ENCODE measurements at regions not wholly inside any gene's neighbourhood (a gene's known extent, or its start where the extent isn't known, plus 50 kb on each side); places are given as distances from the start of the nearest gene placed in this dataset.

GRCh38 chr5:27908341-27908740 is 870.0 kb upstream of the CDH9 start:
- TF ChIP-seq CTCF (IDR thresholded peaks at IDR 0.05) (no peak), EP300 (IDR thresholded peaks at IDR 0.05) (no peak), POLR2A (IDR thresholded peaks at IDR 0.05) (no peak)

DNA sequence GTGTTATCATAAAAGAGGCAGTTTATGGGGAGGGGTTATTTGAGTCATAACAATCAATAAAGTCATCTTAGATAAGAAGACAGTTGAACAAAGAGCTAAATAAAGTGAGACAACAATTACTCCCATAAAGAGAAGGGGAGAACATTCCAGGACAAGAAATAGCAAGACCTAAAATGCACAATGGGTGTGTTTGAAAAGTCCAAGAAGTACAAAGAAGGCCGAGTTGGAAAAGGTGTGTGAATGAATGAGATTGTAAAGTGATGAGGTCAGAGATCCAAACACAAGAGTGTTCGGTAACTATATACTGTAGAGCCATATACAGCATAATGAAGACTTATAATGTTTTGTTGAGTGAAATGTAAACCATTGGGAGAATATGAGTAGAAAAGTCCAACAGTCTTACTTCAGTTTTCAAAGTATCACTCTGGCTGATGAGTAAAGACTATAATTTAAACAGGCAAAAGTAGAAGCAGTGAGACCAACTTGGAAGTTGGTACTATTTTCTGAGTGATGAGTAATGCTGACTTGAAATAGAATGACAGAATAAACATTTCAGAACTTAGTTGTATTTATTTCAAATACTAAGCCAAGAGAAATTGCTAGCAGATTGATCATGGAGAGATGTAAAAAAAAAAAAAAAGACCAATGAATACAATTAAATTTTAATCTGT is 868.7 kb upstream of the CDH9 start:
- no peaks in the 10 kb centered on the region for H3K36me3 ChIP-seq
- WGBS, 3 donors = 80 to 89% (median 82%) methylated on average over 2 of the region's 2 CpGs
- no peak overlapping the region for H3K27ac ChIP-seq
- no peaks in the 10 kb centered on the region for H3K27me3 ChIP-seq
- no peaks in the 10 kb centered on the region for H3K4me1 ChIP-seq (ENCODE audit: insufficient read depth)
- DNase-seq = no peak
- intact Hi-C loops (cut with DNase I) = no loop called here
- no peak for TF ChIP-seq EP300 (IDR thresholded peaks at IDR 0.05)
- TF ChIP-seq POLR2A (IDR thresholded peaks at IDR 0.05) = no peak
- no peak for TF ChIP-seq CTCF (IDR thresholded peaks at IDR 0.05)
- no peak overlapping the region for H3K4me3 ChIP-seq
- no peaks in the 10 kb centered on the region for H3K9me3 ChIP-seq

More at GRCh38 chr5:27908341-27908740, 870.0 kb upstream of the CDH9 start:
- no peaks in the 10 kb centered on the region for H3K4me1 ChIP-seq (ENCODE audit: insufficient read depth)
- intact Hi-C loops (cut with DNase I) = no loop called here
- no peaks in the 10 kb centered on the region for H3K27me3 ChIP-seq
- H3K9me3 ChIP-seq = no peaks in the 10 kb centered on the region
- WGBS, 3 donors = 72 to 82% (median 74%) methylated on average over 5 of the region's 5 CpGs
- no peak overlapping the region for H3K4me3 ChIP-seq
- DNase-seq = no peak
- no peaks in the 10 kb centered on the region for H3K36me3 ChIP-seq
- no peak overlapping the region for H3K27ac ChIP-seq

DNA sequence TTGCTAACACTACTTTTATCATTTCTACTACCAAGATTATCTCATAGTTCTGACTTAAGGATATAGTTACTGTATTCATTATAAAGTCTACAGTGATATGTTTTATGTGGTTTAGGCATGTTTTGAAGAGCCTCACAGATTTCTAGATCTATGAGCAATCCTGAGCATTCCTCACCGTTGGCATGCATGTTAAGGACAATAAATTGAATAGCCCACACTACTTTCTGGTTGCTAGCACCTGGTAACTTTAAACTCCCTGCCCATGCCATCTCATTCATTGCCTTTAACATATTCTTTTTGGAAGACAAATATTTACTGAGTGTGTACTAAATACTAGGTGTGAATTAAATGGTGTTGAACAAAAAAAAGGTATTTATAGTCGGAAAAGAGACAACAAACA is 868.1 kb upstream of the CDH9 start:
- no peak for DNase-seq
- Histone ChIP-seq H3K27ac (no peak overlapping the region), H3K9me3 (no peaks in the 10 kb centered on the region), H3K27me3 (no peaks in the 10 kb centered on the region), H3K4me1 (ENCODE audit: insufficient read depth) (no peaks in the 10 kb centered on the region), H3K4me3 (no peak overlapping the region), H3K36me3 (no peaks in the 10 kb centered on the region)
- WGBS, 3 donors = 53 to 71% (median 55%) methylated on average over 2 of the region's 2 CpGs
- intact Hi-C loops (cut with DNase I) = no loop called here
- TF ChIP-seq CTCF (IDR thresholded peaks at IDR 0.05) (no peak), POLR2A (IDR thresholded peaks at IDR 0.05) (no peak), EP300 (IDR thresholded peaks at IDR 0.05) (no peak)

DNA sequence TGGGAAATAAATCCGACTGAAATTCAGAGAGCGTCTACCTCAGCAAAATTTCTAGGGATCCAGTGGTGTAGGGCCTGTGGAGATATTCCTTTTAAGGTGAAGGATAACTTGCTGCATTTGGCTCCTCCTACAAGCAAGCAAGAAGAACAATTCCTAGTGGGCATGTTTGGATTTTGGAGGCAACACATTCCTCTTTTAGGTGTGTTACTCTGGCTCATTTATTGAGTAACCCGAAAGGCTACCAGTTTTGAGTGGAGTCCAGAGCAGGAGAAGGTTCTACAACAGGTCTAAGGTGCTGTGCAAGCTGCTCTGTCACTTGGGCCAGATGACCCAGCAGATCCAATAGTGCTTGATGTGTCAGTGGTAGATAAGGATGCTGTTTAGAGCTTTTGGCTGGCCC is 862.4 kb upstream of the CDH9 start:
- H3K27ac ChIP-seq = no peak overlapping the region
- H3K36me3 ChIP-seq = no peaks in the 10 kb centered on the region
- no peaks in the 10 kb centered on the region for H3K27me3 ChIP-seq
- TF ChIP-seq EP300 (IDR thresholded peaks at IDR 0.05) (no peak), POLR2A (IDR thresholded peaks at IDR 0.05) (no peak), CTCF (IDR thresholded peaks at IDR 0.05) (no peak)
- no peak for DNase-seq
- H3K4me3 ChIP-seq = no peak overlapping the region
- no peaks in the 10 kb centered on the region for H3K4me1 ChIP-seq (ENCODE audit: insufficient read depth)
- 78 to 89% (median 87%) methylated on average over 3 of the region's 3 CpGs for WGBS, 3 donors
- no peaks in the 10 kb centered on the region for H3K9me3 ChIP-seq
- intact Hi-C loops (cut with DNase I) = no loop called here

All from ovary (tissue), 7 donors.